Fibroblast of lung (primary cell): ENCODE measurements at regions not wholly inside any gene's neighbourhood (a gene's known extent, or its start where the extent isn't known, plus 50 kb on each side); places are given as distances from the start of the nearest gene placed in this dataset.

Source experiments
- EZH2 ChIP-seq: IDR thresholded peaks from 2 replicates; pipeline ENCODE4 v1.5.1; 2012; ENCODE audit warnings: low read length, control low read depth, mild to moderate bottlenecking; ENCODE audit errors: missing control alignments
- TF ChIP-seq, protein P1 (sequence below), 2 donors: IDR thresholded peaks in 1 of 2; conservative IDR thresholded peaks in 1 of 2; 1 replicate in 1 of 2; 2 replicates in 1 of 2; pipeline ENCODE4 v1.5.1; 2011 to 2012; ENCODE audit warnings: low read length in 2 of 2, control low read depth in 1 of 2, inconsistent platforms in 1 of 2, low read depth in 1 of 2, mild to moderate bottlenecking in 1 of 2

GRCh38 chr7:118689403-118689802 is 464.9 kb downstream of the ANKRD7 start:
- TF ChIP-seq EZH2, result no peak
- TF ChIP-seq, protein P1, sequence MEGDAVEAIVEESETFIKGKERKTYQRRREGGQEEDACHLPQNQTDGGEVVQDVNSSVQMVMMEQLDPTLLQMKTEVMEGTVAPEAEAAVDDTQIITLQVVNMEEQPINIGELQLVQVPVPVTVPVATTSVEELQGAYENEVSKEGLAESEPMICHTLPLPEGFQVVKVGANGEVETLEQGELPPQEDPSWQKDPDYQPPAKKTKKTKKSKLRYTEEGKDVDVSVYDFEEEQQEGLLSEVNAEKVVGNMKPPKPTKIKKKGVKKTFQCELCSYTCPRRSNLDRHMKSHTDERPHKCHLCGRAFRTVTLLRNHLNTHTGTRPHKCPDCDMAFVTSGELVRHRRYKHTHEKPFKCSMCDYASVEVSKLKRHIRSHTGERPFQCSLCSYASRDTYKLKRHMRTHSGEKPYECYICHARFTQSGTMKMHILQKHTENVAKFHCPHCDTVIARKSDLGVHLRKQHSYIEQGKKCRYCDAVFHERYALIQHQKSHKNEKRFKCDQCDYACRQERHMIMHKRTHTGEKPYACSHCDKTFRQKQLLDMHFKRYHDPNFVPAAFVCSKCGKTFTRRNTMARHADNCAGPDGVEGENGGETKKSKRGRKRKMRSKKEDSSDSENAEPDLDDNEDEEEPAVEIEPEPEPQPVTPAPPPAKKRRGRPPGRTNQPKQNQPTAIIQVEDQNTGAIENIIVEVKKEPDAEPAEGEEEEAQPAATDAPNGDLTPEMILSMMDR (conservative IDR thresholded peaks at IDR 0.05 in 1 of 2, IDR thresholded peaks at IDR 0.05 in 1 of 2; ENCODE audit: low read depth in 1 of 2, low read length in 2 of 2), result no peak
